IMR-90 (cell line): ENCODE measurements at regions not wholly inside any gene's neighbourhood (a gene's known extent, or its start where the extent isn't known, plus 50 kb on each side); places are given as distances from the start of the nearest gene placed in this dataset.

Experiments
- MXI1 ChIP-seq: IDR thresholded peaks from 2 replicates; pipeline ENCODE4 v1.6.1; 2012; ENCODE audit warnings: low read depth, mild to moderate bottlenecking, low read length, moderate library complexity, borderline replicate concordance
- POLR2A ChIP-seq: IDR thresholded peaks from 2 replicates; pipeline ENCODE4 v1.6.1; 2012; ENCODE audit warnings: mild to moderate bottlenecking, low read depth, low read length
- RCOR1 ChIP-seq: IDR thresholded peaks from 2 replicates; pipeline ENCODE4 v1.6.1; 2012; ENCODE audit warnings: mild to moderate bottlenecking, low read length, improper control_type of control experiment; ENCODE audit not compliant: insufficient replicate concordance
- SMC3 ChIP-seq: fragments of 150-350 bp; IDR thresholded peaks from 2 replicates; pipeline ENCODE4 v1.6.1; 2016; ENCODE audit warnings: low read depth, mild to moderate bottlenecking, antibody characterized with exemption, low read length, moderate library complexity
- TF ChIP-seq, protein P1 (sequence below): conservative IDR thresholded peaks from 2 replicates; pipeline ENCODE4 v1.5.1; 2012; ENCODE audit warnings: mild to moderate bottlenecking, low read depth, low read length, improper control_type of control experiment
- TF ChIP-seq, protein P2 (sequence below): fragments of 150-350 bp; IDR thresholded peaks from 2 replicates; pipeline ENCODE4 v1.6.1; 2017; ENCODE audit warnings: mild to moderate bottlenecking, antibody characterized with exemption, low read length, low read depth

DNA sequence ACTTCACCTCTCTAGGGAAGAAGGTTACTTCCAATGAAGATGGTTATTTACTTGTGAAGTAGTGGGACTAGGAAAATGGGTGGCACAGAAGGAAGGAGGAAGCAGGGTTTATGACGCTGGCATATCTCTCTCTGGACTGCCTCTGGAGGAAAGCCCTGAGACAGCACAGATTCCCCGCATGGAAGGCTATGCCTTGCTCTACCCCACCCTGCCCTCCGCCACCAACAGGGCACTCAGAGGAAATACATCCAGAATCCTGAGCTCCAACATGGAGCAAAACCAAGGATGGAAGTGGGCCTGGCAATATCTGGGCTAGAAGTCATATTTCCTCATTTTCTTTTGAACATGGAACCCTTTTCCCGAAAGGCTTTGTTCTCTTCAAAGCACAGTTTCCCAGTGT, 346.9 kb downstream of the ZSWIM6 start:
- TF ChIP-seq, protein P1, sequence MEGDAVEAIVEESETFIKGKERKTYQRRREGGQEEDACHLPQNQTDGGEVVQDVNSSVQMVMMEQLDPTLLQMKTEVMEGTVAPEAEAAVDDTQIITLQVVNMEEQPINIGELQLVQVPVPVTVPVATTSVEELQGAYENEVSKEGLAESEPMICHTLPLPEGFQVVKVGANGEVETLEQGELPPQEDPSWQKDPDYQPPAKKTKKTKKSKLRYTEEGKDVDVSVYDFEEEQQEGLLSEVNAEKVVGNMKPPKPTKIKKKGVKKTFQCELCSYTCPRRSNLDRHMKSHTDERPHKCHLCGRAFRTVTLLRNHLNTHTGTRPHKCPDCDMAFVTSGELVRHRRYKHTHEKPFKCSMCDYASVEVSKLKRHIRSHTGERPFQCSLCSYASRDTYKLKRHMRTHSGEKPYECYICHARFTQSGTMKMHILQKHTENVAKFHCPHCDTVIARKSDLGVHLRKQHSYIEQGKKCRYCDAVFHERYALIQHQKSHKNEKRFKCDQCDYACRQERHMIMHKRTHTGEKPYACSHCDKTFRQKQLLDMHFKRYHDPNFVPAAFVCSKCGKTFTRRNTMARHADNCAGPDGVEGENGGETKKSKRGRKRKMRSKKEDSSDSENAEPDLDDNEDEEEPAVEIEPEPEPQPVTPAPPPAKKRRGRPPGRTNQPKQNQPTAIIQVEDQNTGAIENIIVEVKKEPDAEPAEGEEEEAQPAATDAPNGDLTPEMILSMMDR = no peak
- TF ChIP-seq SMC3 (no peak), POLR2A (no peak), RCOR1 (no peak), MXI1 (no peak)
- TF ChIP-seq, protein P2, sequence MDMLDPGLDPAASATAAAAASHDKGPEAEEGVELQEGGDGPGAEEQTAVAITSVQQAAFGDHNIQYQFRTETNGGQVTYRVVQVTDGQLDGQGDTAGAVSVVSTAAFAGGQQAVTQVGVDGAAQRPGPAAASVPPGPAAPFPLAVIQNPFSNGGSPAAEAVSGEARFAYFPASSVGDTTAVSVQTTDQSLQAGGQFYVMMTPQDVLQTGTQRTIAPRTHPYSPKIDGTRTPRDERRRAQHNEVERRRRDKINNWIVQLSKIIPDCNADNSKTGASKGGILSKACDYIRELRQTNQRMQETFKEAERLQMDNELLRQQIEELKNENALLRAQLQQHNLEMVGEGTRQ = no peak
